Endothelial cell of umbilical vein (primary cell): ENCODE measurements at regions not wholly inside any gene's neighbourhood (a gene's known extent, or its start where the extent isn't known, plus 50 kb on each side); places are given as distances from the start of the nearest gene placed in this dataset.

Experiments
- BruUV-seq: library from RNA; stranded (reverse); fragments of 400-500 nt; replicated peaks from 2 replicates; lab custom pipeline; 2021; lab: Mats Ljungman, UMichigan
- CTCF ChIA-PET: fragments of 300-600, 350-600 bp; sonication (Branson Sonifier 250); formaldehyde crosslinking; loops from one replicate; lab custom pipeline; 2021; ENCODE audit warnings: antibody characterized with exemption, inconsistent platforms; lab: Charles Lee
- POLR2A ChIA-PET: fragments of 300-600, 350-600 bp; sonication (Branson Sonifier 250); formaldehyde crosslinking; loops from one replicate; lab custom pipeline; 2021; ENCODE audit warnings: antibody characterized with exemption, inconsistent platforms; lab: Charles Lee
- DNase-seq: peaks from one replicate; pipeline ENCODE4 v3.0.0-alpha.2; 2011; ENCODE audit warnings: low read depth, low spot score
- FAIRE-seq: peaks from 2 replicates; lab custom pipeline; 2011; peaks lifted over from hg19 to GRCh38; lab: Jason Lieb, UNC
- H2AFZ ChIP-seq: 2 replicates; pipeline ENCODE4 v1.6.0; 2012; ENCODE audit warnings: low read depth, low read length, control low read depth, inconsistent platforms
- H3K27ac ChIP-seq: 2 replicates; pipeline ENCODE4 v1.5.1; 2011; ENCODE audit warnings: low read depth, mild to moderate bottlenecking, control low read depth, low read length, moderate library complexity; ENCODE audit not compliant: insufficient read depth
- H3K27me3 ChIP-seq, 2 experiments: 2 replicates each; pipeline versions ENCODE4 v1.6.0 to v1.6.1; 2011; ENCODE audit warnings: low read length in 2 of 2, mixed read lengths in 1 of 2; ENCODE audit not compliant: control insufficient read depth in 2 of 2, insufficient read depth in 2 of 2
- H3K36me3 ChIP-seq, 2 experiments: 2 replicates in 1 of 2; 3 replicates in 1 of 2; pipeline ENCODE4 v1.5.1; 2011; ENCODE audit warnings: low read length in 2 of 2, mild to moderate bottlenecking in 1 of 2, moderate library complexity in 1 of 2; ENCODE audit not compliant: control insufficient read depth in 2 of 2, insufficient read depth in 2 of 2; ENCODE audit errors: extremely low read depth in 1 of 2
- H3K4me1 ChIP-seq: 3 replicates; pipeline ENCODE4 v1.5.1; 2011; ENCODE audit warnings: mild to moderate bottlenecking, low read length; ENCODE audit not compliant: control insufficient read depth, insufficient read depth; ENCODE audit errors: extremely low read depth
- H3K4me2 ChIP-seq: 2 replicates; pipeline ENCODE4 v1.6.1; 2011; ENCODE audit warnings: low read length, control low read depth, mixed read lengths; ENCODE audit not compliant: insufficient read depth
- H3K4me3 ChIP-seq, 3 experiments: fragments of 200-600 bp in 1 of 3; sonication (generic), shearing (Covaris generic) in 1 of 3; replicated peaks in 1 of 3; 2 replicates each; pipeline ENCODE4 v1.5.1; 2011 to 2016; ENCODE audit warnings: control low read depth in 3 of 3, low read length in 3 of 3, mild to moderate bottlenecking in 2 of 3, inconsistent platforms in 1 of 3, low read depth in 1 of 3, moderate library complexity in 1 of 3; ENCODE audit not compliant: insufficient read depth in 1 of 3
- H3K79me2 ChIP-seq: 2 replicates; pipeline ENCODE4 v1.6.0; 2012; ENCODE audit warnings: low read length, inconsistent platforms; ENCODE audit not compliant: control insufficient read depth, insufficient read depth
- H3K9ac ChIP-seq: replicated peaks from 2 replicates; pipeline ENCODE3; 2011; ENCODE audit warnings: low read length, control low read depth; ENCODE audit not compliant: insufficient read depth; ENCODE audit errors: extremely low read depth
- H3K9me1 ChIP-seq: replicated peaks from 3 replicates; pipeline ENCODE4 v1.6.0; 2011; ENCODE audit warnings: mild to moderate bottlenecking, low read length; ENCODE audit not compliant: control insufficient read depth, insufficient read depth; ENCODE audit errors: extremely low read depth
- H3K9me3 ChIP-seq: replicated peaks from 2 replicates; pipeline ENCODE4 v1.5.1; 2012; ENCODE audit warnings: low read length, inconsistent platforms; ENCODE audit not compliant: control insufficient read depth, insufficient read depth
- H4K20me1 ChIP-seq: replicated peaks from 2 replicates; pipeline ENCODE3; 2011; ENCODE audit warnings: mild to moderate bottlenecking, low read length; ENCODE audit not compliant: control insufficient read depth, insufficient read depth; ENCODE audit errors: extremely low read depth
- CTCF ChIP-seq, 2 donors: IDR thresholded peaks; 1 replicate in 1 of 2; 2 replicates in 1 of 2; pipeline ENCODE4 v1.5.1; 2011; ENCODE audit warnings: low read length in 2 of 2, mild to moderate bottlenecking in 2 of 2, moderate library complexity in 2 of 2, control low read depth in 1 of 2, inconsistent platforms in 1 of 2, low read depth in 1 of 2; ENCODE audit not compliant: insufficient read depth in 1 of 2; ENCODE audit errors: extremely low read depth in 1 of 2
- EZH2 ChIP-seq: IDR thresholded peaks from 2 replicates; pipeline ENCODE4 v1.6.1; 2012; ENCODE audit warnings: borderline replicate concordance, low read depth, mild to moderate bottlenecking, moderate library complexity, low read length, inconsistent platforms; ENCODE audit not compliant: severe bottlenecking
- FOS ChIP-seq: IDR thresholded peaks from 2 replicates; pipeline ENCODE4 v1.6.1; 2011; ENCODE audit warnings: mild to moderate bottlenecking, low read length, moderate library complexity, borderline replicate concordance; ENCODE audit not compliant: insufficient read depth
- GATA2 ChIP-seq: IDR thresholded peaks from 2 replicates; pipeline ENCODE4 v1.7.0; 2011; ENCODE audit warnings: low read depth, mild to moderate bottlenecking, moderate library complexity, mixed read lengths, low read length; ENCODE audit not compliant: insufficient read length, insufficient read depth
- JUN ChIP-seq: IDR thresholded peaks from 2 replicates; pipeline ENCODE4 v1.6.1; 2011; ENCODE audit warnings: borderline replicate concordance, low read depth; ENCODE audit not compliant: insufficient read length, insufficient read depth
- MYC ChIP-seq: IDR thresholded peaks from one replicate; pipeline ENCODE4 v1.6.1; 2011; ENCODE audit warnings: mild to moderate bottlenecking, low read depth, low read length
- POLR2A ChIP-seq: IDR thresholded peaks from 2 replicates; pipeline ENCODE4 v1.6.1; 2012; ENCODE audit warnings: low read depth, mild to moderate bottlenecking, control low read depth, low read length
- POLR2AphosphoS5 ChIP-seq: IDR thresholded peaks from 2 replicates; pipeline ENCODE4 v1.6.1; 2012; ENCODE audit warnings: low read depth, mild to moderate bottlenecking, control low read depth, low read length, moderate library complexity; ENCODE audit not compliant: insufficient read depth
- dilution Hi-C: fragments of 300-500 bp; cut with MboI; formaldehyde crosslinking; loops from one replicate; pipeline ENCODE4 v1.15.0; 2019; ENCODE audit warnings: low sequenced_read_pairs; ENCODE audit not compliant: extremely low pct_ligation_motif_present
- intact Hi-C: fragments of 100-400 bp; cut with micrococcal nuclease; formaldehyde crosslinking; loops from one replicate; pipeline ENCODE4 v1.10.0; 2022
- TF ChIP-seq, protein P1 (sequence below): IDR thresholded peaks from 2 replicates; pipeline ENCODE4 v1.6.1; 2011; ENCODE audit not compliant: insufficient read depth, insufficient read length

DNA sequence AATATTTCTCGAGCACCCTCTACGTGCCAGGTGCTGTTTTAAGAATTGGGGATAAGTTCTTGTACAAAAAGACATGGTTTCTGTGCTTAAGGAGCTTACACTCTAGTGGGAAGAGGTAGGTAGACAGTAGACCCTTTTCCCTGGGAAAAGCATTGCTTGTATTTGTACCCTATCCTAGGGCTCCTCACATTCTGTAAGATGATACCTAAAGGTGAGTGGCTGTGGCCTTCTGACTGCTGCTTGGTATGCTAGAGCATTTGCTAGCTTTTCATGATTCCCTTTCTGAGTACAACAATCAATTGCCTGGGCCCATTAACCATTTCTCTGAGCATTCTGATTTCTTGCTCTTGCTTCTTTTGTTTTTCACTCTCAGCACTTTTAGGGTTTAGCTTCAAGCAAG, 286.6 kb downstream of the ZIC3 start:
- H3K79me2 ChIP-seq = no peaks in the 10 kb centered on the region
- dilution Hi-C loops = no loop called here
- intact Hi-C loops = no loop called here
- no peak overlapping the region for H3K4me3 ChIP-seq
- no peaks in the 10 kb centered on the region for H3K4me1 ChIP-seq
- no peak overlapping the region for H3K4me2 ChIP-seq
- ChIA-PET POLR2A (no interaction called here), CTCF (no interaction called here)
- no peak for FAIRE-seq
- no peaks in the 10 kb centered on the region for H3K27me3 ChIP-seq
- no peak for TF ChIP-seq POLR2AphosphoS5
- TF ChIP-seq CTCF (IDR thresholded peaks at IDR 0.05; ENCODE audit: extremely low read depth in 1 of 2, insufficient read depth in 1 of 2, low read depth in 1 of 2, low read length in 2 of 2) = no peak
- TF ChIP-seq, protein P1, sequence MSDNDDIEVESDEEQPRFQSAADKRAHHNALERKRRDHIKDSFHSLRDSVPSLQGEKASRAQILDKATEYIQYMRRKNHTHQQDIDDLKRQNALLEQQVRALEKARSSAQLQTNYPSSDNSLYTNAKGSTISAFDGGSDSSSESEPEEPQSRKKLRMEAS = no peak
- no peak for TF ChIP-seq FOS
- no peak for TF ChIP-seq GATA2
- TF ChIP-seq MYC = no peak
- no peak for TF ChIP-seq JUN
- no peak for TF ChIP-seq POLR2A
- TF ChIP-seq EZH2 = no peak
- no peaks in the 10 kb centered on the region for H3K36me3 ChIP-seq
- H3K9me3 ChIP-seq = no peaks in the 10 kb centered on the region
- H2AFZ ChIP-seq = no peak overlapping the region
- no TSS peak for BruUV-seq
- no peak for DNase-seq
- H3K27ac ChIP-seq = no peak overlapping the region
- H4K20me1 ChIP-seq = no peaks in the 10 kb centered on the region
- H3K9ac ChIP-seq = no peak overlapping the region
- no peaks in the 10 kb centered on the region for H3K9me1 ChIP-seq
